Breast epithelium (tissue), 3 donors: ENCODE measurements at regions not wholly inside any gene's neighbourhood (a gene's known extent, or its start where the extent isn't known, plus 50 kb on each side); places are given as distances from the start of the nearest gene placed in this dataset.

Experiments
- POLR2AphosphoS5 ChIP-seq, 3 donors: sonication (generic); formaldehyde crosslinking; IDR thresholded peaks; one replicate each; pipeline ENCODE4 v1.6.1; 2017; ENCODE audit warnings: antibody characterized with exemption in 3 of 3
- TF ChIP-seq, protein P1 (sequence below), 3 donors: fragments of 450-650 bp; IDR thresholded peaks; one replicate each; pipeline ENCODE4 v1.5.1; 2016 to 2017; ENCODE audit warnings: antibody characterized with exemption in 3 of 3, mild to moderate bottlenecking in 3 of 3, moderate library complexity in 3 of 3

DNA sequence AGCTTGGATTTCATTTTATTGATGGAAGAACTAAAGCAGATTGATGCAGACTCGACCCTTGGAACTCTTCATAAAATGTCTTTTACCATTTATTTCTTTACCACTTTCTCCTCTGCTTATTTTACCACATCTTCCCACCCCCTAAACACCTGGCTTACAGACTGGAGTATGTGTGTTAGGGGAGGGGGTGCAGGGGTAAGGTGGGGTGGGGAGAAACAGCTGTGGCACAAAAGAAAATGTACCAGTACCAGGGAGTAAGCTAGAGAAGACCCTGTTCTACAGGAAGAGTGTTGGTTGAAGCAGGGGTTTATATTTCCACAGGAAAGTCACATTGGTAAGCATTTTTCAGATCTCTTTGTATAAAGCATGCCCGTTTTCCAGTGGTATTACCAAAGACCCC, 312.7 kb upstream of the MTNR1B start:
- TF ChIP-seq, protein P1, sequence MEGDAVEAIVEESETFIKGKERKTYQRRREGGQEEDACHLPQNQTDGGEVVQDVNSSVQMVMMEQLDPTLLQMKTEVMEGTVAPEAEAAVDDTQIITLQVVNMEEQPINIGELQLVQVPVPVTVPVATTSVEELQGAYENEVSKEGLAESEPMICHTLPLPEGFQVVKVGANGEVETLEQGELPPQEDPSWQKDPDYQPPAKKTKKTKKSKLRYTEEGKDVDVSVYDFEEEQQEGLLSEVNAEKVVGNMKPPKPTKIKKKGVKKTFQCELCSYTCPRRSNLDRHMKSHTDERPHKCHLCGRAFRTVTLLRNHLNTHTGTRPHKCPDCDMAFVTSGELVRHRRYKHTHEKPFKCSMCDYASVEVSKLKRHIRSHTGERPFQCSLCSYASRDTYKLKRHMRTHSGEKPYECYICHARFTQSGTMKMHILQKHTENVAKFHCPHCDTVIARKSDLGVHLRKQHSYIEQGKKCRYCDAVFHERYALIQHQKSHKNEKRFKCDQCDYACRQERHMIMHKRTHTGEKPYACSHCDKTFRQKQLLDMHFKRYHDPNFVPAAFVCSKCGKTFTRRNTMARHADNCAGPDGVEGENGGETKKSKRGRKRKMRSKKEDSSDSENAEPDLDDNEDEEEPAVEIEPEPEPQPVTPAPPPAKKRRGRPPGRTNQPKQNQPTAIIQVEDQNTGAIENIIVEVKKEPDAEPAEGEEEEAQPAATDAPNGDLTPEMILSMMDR (IDR thresholded peaks at IDR 0.05): no peak
- TF ChIP-seq POLR2AphosphoS5 (IDR thresholded peaks at IDR 0.05): no peak
